SK-N-SH (cell line): ENCODE measurements at regions not wholly inside any gene's neighbourhood (a gene's known extent, or its start where the extent isn't known, plus 50 kb on each side); places are given as distances from the start of the nearest gene placed in this dataset.

Experiments used
- CTCF ChIA-PET: fragments of 300-600, 350-600 bp; formaldehyde crosslinking; extraction: SDS; loops from one replicate; lab custom pipeline; 2021; lab: Yijun Ruan, JAX
- POLR2A ChIA-PET: fragments of 350-600 bp; sonication (Branson Sonifier 250); formaldehyde crosslinking; extraction: SDS; loops from one replicate; lab custom pipeline; 2020; ENCODE audit warnings: antibody characterized with exemption, inconsistent platforms; lab: Yijun Ruan, JAX
- DNase-seq: peaks from one replicate; pipeline ENCODE4 v3.0.0; 2012
- H2AFZ ChIP-seq: fragments of 200-600 bp; sonication (generic); 2 replicates; pipeline ENCODE4 v1.8.1; 2016; ENCODE audit warnings: antibody characterized with exemption, mild to moderate bottlenecking, low read depth
- H3F3A ChIP-seq: fragments of 200-600 bp; sonication (generic); replicated peaks from 2 replicates; pipeline ENCODE3; 2016; ENCODE audit warnings: antibody characterized with exemption, mild to moderate bottlenecking; ENCODE audit not compliant: insufficient read depth
- H3K27ac ChIP-seq, 2 experiments: fragments of 200-500 bp in 1 of 2; fragments of 200-600 bp in 1 of 2; sonication (Bioruptor generic) in 1 of 2; sonication (generic), shearing (Covaris generic) in 1 of 2; 2 replicates each; pipeline versions ENCODE4 v1.5.1 to v1.6.1; 2014 to 2016; ENCODE audit warnings: low read depth in 2 of 2, inconsistent platforms in 1 of 2, low read length in 1 of 2, mild to moderate bottlenecking in 1 of 2, mixed read lengths in 1 of 2
- H3K27me3 ChIP-seq: fragments of 200-600 bp; sonication (generic), shearing (Covaris generic); 2 replicates; pipeline ENCODE4 v1.6.1; 2016; ENCODE audit warnings: mixed run types; ENCODE audit not compliant: insufficient read depth
- H3K36me3 ChIP-seq, 2 experiments: fragments of 200-500 bp in 1 of 2; fragments of 200-600 bp in 1 of 2; sonication (Bioruptor generic) in 1 of 2; sonication (generic) in 1 of 2; replicated peaks in 1 of 2; 2 replicates each; pipeline versions ENCODE3 to v1.5.1; 2014 to 2016; ENCODE audit warnings: low read length in 1 of 2, mild to moderate bottlenecking in 1 of 2; ENCODE audit not compliant: insufficient read depth in 2 of 2, control insufficient read depth in 1 of 2
- H3K4me1 ChIP-seq, 2 experiments: fragments of 200-500 bp in 1 of 2; fragments of 200-600 bp in 1 of 2; sonication (Bioruptor generic) in 1 of 2; sonication (generic), shearing (Covaris generic) in 1 of 2; 2 replicates each; pipeline versions ENCODE4 v1.5.1 to v1.6.1; 2014 to 2016; ENCODE audit warnings: low read depth in 1 of 2, low read length in 1 of 2, mixed run types in 1 of 2; ENCODE audit not compliant: insufficient read depth in 2 of 2, control insufficient read depth in 1 of 2
- H3K4me2 ChIP-seq: fragments of 200-600 bp; sonication (generic), shearing (Covaris generic); 2 replicates; pipeline ENCODE4 v1.6.1; 2017; ENCODE audit warnings: mixed run types
- H3K4me3 ChIP-seq, 2 experiments: fragments of 200-500 bp in 1 of 2; fragments of 200-600 bp in 1 of 2; sonication (Bioruptor generic) in 1 of 2; sonication (generic), shearing (Covaris generic) in 1 of 2; 2 replicates each; pipeline versions ENCODE4 v1.5.1 to v1.8.1; 2014 to 2016; ENCODE audit warnings: low read depth in 2 of 2, inconsistent platforms in 1 of 2, low read length in 1 of 2, mild to moderate bottlenecking in 1 of 2, mixed read lengths in 1 of 2, moderate library complexity in 1 of 2
- H3K79me2 ChIP-seq: fragments of 200-600 bp; sonication (generic); 2 replicates; pipeline ENCODE4 v1.8.1; 2017; ENCODE audit warnings: mild to moderate bottlenecking; ENCODE audit not compliant: insufficient read depth
- H3K9ac ChIP-seq: fragments of 200-600 bp; sonication (generic); 2 replicates; pipeline ENCODE4 v1.6.1; 2017; ENCODE audit warnings: mixed run types
- H3K9me2 ChIP-seq: fragments of 200-600 bp; sonication (generic); 2 replicates; pipeline ENCODE4 v1.6.1; 2017; ENCODE audit warnings: mixed run types
- H3K9me3 ChIP-seq: fragments of 200-600 bp; sonication (generic); 2 replicates; pipeline ENCODE4 v1.6.1; 2017; ENCODE audit warnings: mixed run types, mild to moderate bottlenecking, moderate library complexity
- H4K20me1 ChIP-seq: fragments of 200-600 bp; sonication (generic); 2 replicates; pipeline ENCODE4 v1.6.1; 2017; ENCODE audit warnings: mild to moderate bottlenecking, mixed run types; ENCODE audit not compliant: insufficient read depth
- CHD2 ChIP-seq: fragments of 150-350 bp; IDR thresholded peaks from 2 replicates; pipeline ENCODE4 v1.6.1; 2018; ENCODE audit warnings: low read length; ENCODE audit not compliant: partially characterized antibody
- ELF1 ChIP-seq: IDR thresholded peaks from 2 replicates; pipeline ENCODE4 v1.4.0; 2012
- FOSL2 ChIP-seq: IDR thresholded peaks from 2 replicates; pipeline ENCODE4 v1.4.0; 2012; ENCODE audit warnings: low read depth, mild to moderate bottlenecking, moderate library complexity, borderline replicate concordance
- GABPA ChIP-seq: IDR thresholded peaks from 2 replicates; pipeline ENCODE4 v1.4.0; 2012; ENCODE audit warnings: low read depth, mild to moderate bottlenecking
- GATA2 ChIP-seq: sonication (generic); formaldehyde crosslinking; IDR thresholded peaks from 2 replicates; pipeline ENCODE4 v1.5.0; 2020; ENCODE audit warnings: mild to moderate bottlenecking, missing genetic modification reagents
- JUND ChIP-seq: IDR thresholded peaks from 2 replicates; pipeline ENCODE4 v1.4.0; 2012
- MAX ChIP-seq: IDR thresholded peaks from 2 replicates; pipeline ENCODE4 v1.4.0; 2012; ENCODE audit warnings: low read depth
- MXI1 ChIP-seq: IDR thresholded peaks from 2 replicates; pipeline ENCODE4 v1.6.1; 2012; ENCODE audit warnings: mild to moderate bottlenecking, low read depth, low read length, improper control_type of control experiment
- POLR2AphosphoS5 ChIP-seq: IDR thresholded peaks from 2 replicates; pipeline ENCODE4 v1.6.1; 2012; ENCODE audit warnings: low read depth, low read length
- RAD21 ChIP-seq: IDR thresholded peaks from 2 replicates; pipeline ENCODE4 v1.6.1; 2012; ENCODE audit warnings: mild to moderate bottlenecking, low read length
- USF2 ChIP-seq: fragments of 150-350 bp; IDR thresholded peaks from 2 replicates; pipeline ENCODE4 v1.6.1; 2017; ENCODE audit warnings: antibody characterized with exemption, low read length, low read depth, borderline replicate concordance
- ZBTB33 ChIP-seq: IDR thresholded peaks from 2 replicates; pipeline ENCODE4 v1.4.0; 2012; ENCODE audit warnings: low read depth, borderline replicate concordance
- WGBS: methylation state at CpG from one replicate; pipeline ENCODE4 v1.1.6; 2017; ENCODE audit warnings: low lambda C conversion rate; 5-methylcytosine and 5-hydroxymethylcytosine counted together

GRCh38 chr3:35549690-35550089, 89.6 kb upstream of the ARPP21 start:
- Histone ChIP-seq H4K20me1 (no peaks in the 10 kb centered on the region), H2AFZ (no peak overlapping the region), H3K36me3 (no peaks in the 10 kb centered on the region), H3K79me2 (no peaks in the 10 kb centered on the region), H3K9me2 (no peaks in the 10 kb centered on the region), H3K27ac (no peak overlapping the region), H3K9me3 (no peaks in the 10 kb centered on the region), H3K9ac (no peak overlapping the region), H3K27me3 (no peaks in the 10 kb centered on the region), H3K4me1 (no peaks in the 10 kb centered on the region), H3K4me2 (no peak overlapping the region), H3K4me3 (no peak overlapping the region), H3F3A (no peaks in the 10 kb centered on the region)
- TF ChIP-seq GABPA, result no peak
- 46% methylated on average over 1 of the region's 1 CpG for WGBS
- CTCF ChIA-PET, result no interaction called here
- DNase-seq, result no peak
- POLR2A ChIA-PET, result no interaction called here

GRCh38 chr3:35562141-35562540, 77.2 kb upstream of the ARPP21 start:
- Histone ChIP-seq H3F3A (peaks cover 6% of the 10 kb centered on the region), H3K27ac (no peak overlapping the region), H2AFZ (no peak overlapping the region), H3K4me1 (no peaks in the 10 kb centered on the region; a peak in 2 of 4 replicates), H3K4me3 (no peak overlapping the region), H3K27me3 (no peaks in the 10 kb centered on the region), H3K9ac (no peak overlapping the region), H4K20me1 (no peaks in the 10 kb centered on the region), H3K9me3 (0 out of 2 replicates have a peak, but pooled peaks cover 4% of the 10 kb centered on the region), H3K36me3 (no peaks in the 10 kb centered on the region), H3K9me2 (no peaks in the 10 kb centered on the region), H3K79me2 (no peaks in the 10 kb centered on the region), H3K4me2 (no peak overlapping the region)
- CTCF ChIA-PET, result no interaction called here
- POLR2A ChIA-PET, result no interaction called here
- DNase-seq, result no peak
- TF ChIP-seq FOSL2 (no peak), POLR2AphosphoS5 (no peak), USF2 (no peak), MAX (no peak), GATA2 (CRISPR knock-in tag) (no peak), CHD2 (no peak), ZBTB33 (no peak), MXI1 (no peak), ELF1 (no peak), JUND (no peak), RAD21 (no peak)
- WGBS, result 81% methylated on average over 2 of the region's 2 CpGs
